ENCODE measurements at regions not wholly inside any gene's neighbourhood (a gene's known extent, or its start where the extent isn't known, plus 50 kb on each side); places are given as distances from the start of the nearest gene placed in this dataset.

GRCh38 chr19:30665449-30665848 lies 293.3 kb downstream of the ZNF536 start:
- TF ChIP-seq OSR1 (CRISPR knock-in tag; IDR thresholded peaks at IDR 0.05) = no peak
- no peak for TF ChIP-seq RARB (CRISPR knock-in tag; IDR thresholded peaks at IDR 0.05)
- no peak for TF ChIP-seq ZNF8 (CRISPR knock-in tag; IDR thresholded peaks at IDR 0.05)
- TF ChIP-seq ISL1 (CRISPR knock-in tag; IDR thresholded peaks at IDR 0.05) = no peak
- no peak for TF ChIP-seq POU6F1 (CRISPR knock-in tag; IDR thresholded peaks at IDR 0.05; ENCODE audit: borderline replicate concordance, low read depth)
- no peak for TF ChIP-seq CREB5 (CRISPR knock-in tag; IDR thresholded peaks at IDR 0.05; ENCODE audit: low read depth)
- TF ChIP-seq, protein P1, sequence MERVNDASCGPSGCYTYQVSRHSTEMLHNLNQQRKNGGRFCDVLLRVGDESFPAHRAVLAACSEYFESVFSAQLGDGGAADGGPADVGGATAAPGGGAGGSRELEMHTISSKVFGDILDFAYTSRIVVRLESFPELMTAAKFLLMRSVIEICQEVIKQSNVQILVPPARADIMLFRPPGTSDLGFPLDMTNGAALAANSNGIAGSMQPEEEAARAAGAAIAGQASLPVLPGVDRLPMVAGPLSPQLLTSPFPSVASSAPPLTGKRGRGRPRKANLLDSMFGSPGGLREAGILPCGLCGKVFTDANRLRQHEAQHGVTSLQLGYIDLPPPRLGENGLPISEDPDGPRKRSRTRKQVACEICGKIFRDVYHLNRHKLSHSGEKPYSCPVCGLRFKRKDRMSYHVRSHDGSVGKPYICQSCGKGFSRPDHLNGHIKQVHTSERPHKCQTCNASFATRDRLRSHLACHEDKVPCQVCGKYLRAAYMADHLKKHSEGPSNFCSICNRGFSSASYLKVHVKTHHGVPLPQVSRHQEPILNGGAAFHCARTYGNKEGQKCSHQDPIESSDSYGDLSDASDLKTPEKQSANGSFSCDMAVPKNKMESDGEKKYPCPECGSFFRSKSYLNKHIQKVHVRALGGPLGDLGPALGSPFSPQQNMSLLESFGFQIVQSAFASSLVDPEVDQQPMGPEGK (CRISPR knock-in tag; IDR thresholded peaks at IDR 0.05; ENCODE audit: borderline replicate concordance) = no peak
- no peak for TF ChIP-seq ZC3H10 (CRISPR knock-in tag; IDR thresholded peaks at IDR 0.05)
- TF ChIP-seq ZNF70 (CRISPR knock-in tag; IDR thresholded peaks at IDR 0.05) = no peak
- TF ChIP-seq GLIS3 (CRISPR knock-in tag; IDR thresholded peaks at IDR 0.05) = no peak
- TF ChIP-seq TOX (CRISPR knock-in tag; IDR thresholded peaks at IDR 0.05; ENCODE audit: borderline replicate concordance) = no peak
- TF ChIP-seq, protein P2, sequence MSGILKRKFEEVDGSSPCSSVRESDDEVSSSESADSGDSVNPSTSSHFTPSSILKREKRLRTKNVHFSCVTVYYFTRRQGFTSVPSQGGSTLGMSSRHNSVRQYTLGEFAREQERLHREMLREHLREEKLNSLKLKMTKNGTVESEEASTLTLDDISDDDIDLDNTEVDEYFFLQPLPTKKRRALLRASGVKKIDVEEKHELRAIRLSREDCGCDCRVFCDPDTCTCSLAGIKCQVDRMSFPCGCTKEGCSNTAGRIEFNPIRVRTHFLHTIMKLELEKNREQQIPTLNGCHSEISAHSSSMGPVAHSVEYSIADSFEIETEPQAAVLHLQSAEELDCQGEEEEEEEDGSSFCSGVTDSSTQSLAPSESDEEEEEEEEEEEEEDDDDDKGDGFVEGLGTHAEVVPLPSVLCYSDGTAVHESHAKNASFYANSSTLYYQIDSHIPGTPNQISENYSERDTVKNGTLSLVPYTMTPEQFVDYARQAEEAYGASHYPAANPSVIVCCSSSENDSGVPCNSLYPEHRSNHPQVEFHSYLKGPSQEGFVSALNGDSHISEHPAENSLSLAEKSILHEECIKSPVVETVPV (CRISPR knock-in tag; IDR thresholded peaks at IDR 0.05) = no peak
- no peak for TF ChIP-seq ZFP3 (CRISPR knock-in tag; IDR thresholded peaks at IDR 0.05)

Data from SK-N-SH treated with all-trans-retinoic acid at 6 μM for 48 hours (cell line).